OCI-LY1 (cell line): ENCODE measurements at regions not wholly inside any gene's neighbourhood (a gene's known extent, or its start where the extent isn't known, plus 50 kb on each side); places are given as distances from the start of the nearest gene placed in this dataset.
"Not testable (repeated sequence)": the region's sequence is repeated elsewhere in the genome, so short reads cannot be mapped to it uniquely, and the experiment has no call there.

Source experiments
- H2AFZ ChIP-seq: fragments of 200-600 bp; sonication (generic), shearing (Covaris generic); 2 replicates; pipeline ENCODE4 v1.6.0; 2014; ENCODE audit warnings: antibody characterized with exemption, mild to moderate bottlenecking, low read length
- H3F3A ChIP-seq: fragments of 200-600 bp; sonication (generic), shearing (Covaris generic); 2 replicates; pipeline ENCODE4 v1.6.0; 2014; ENCODE audit warnings: mild to moderate bottlenecking, antibody characterized with exemption, low read length, moderate library complexity; ENCODE audit not compliant: insufficient read depth
- H3K27ac ChIP-seq: fragments of 200-600 bp; sonication (generic); 2 replicates; pipeline ENCODE4 v1.5.1; 2014; ENCODE audit warnings: low read length, mixed run types, mild to moderate bottlenecking, low read depth; ENCODE audit not compliant: poor library complexity, severe bottlenecking
- H3K27me3 ChIP-seq: fragments of 200-600 bp; sonication (generic); 2 replicates; pipeline ENCODE4 v1.6.0; 2014; ENCODE audit warnings: antibody characterized with exemption, mild to moderate bottlenecking, low read length, moderate library complexity; ENCODE audit not compliant: insufficient read depth
- H3K36me3 ChIP-seq: fragments of 200-600 bp; sonication (generic); 2 replicates; pipeline ENCODE4 v1.6.1; 2014; ENCODE audit warnings: mild to moderate bottlenecking, antibody characterized with exemption, low read length, moderate library complexity, mixed read lengths; ENCODE audit not compliant: insufficient read depth
- H3K4me1 ChIP-seq: fragments of 200-600 bp; sonication (generic); 2 replicates; pipeline ENCODE4 v1.5.1; 2014; ENCODE audit warnings: mild to moderate bottlenecking, low read length, moderate library complexity; ENCODE audit not compliant: insufficient read depth, severe bottlenecking
- H3K4me2 ChIP-seq: fragments of 200-600 bp; sonication (generic), shearing (Covaris generic); 2 replicates; pipeline ENCODE4 v1.6.1; 2014; ENCODE audit warnings: low read length
- H3K4me3 ChIP-seq: fragments of 200-600 bp; sonication (generic); 2 replicates; pipeline ENCODE4 v1.5.1; 2014; ENCODE audit warnings: low read length, low read depth, mild to moderate bottlenecking, mixed read lengths; ENCODE audit not compliant: poor library complexity, severe bottlenecking
- H3K79me2 ChIP-seq: fragments of 200-600 bp; shearing (Covaris generic); 2 replicates; pipeline ENCODE4 v1.6.1; 2016; ENCODE audit warnings: mixed run types, low read length, mixed read lengths; ENCODE audit not compliant: insufficient read depth
- H3K9ac ChIP-seq: fragments of 200-600 bp; sonication (generic), shearing (Covaris generic); 2 replicates; pipeline ENCODE4 v1.6.1; 2014; ENCODE audit warnings: mild to moderate bottlenecking, low read length, mixed read lengths
- H3K9me2 ChIP-seq: fragments of 200-600 bp; sonication (generic), shearing (Covaris generic); 2 replicates; pipeline ENCODE4 v1.6.1; 2014; ENCODE audit warnings: low read depth, mild to moderate bottlenecking, low read length, mixed read lengths
- H3K9me3 ChIP-seq: fragments of 200-600 bp; shearing (Covaris generic); 2 replicates; pipeline ENCODE4 v1.6.1; 2014; ENCODE audit warnings: low read length, mixed read lengths
- H4K20me1 ChIP-seq: fragments of 200-600 bp; sonication (generic), shearing (Covaris generic); 2 replicates; pipeline ENCODE4 v1.6.0; 2016; ENCODE audit warnings: mild to moderate bottlenecking, low read length; ENCODE audit not compliant: insufficient read depth
- EZH2 ChIP-seq: fragments of 200-600 bp; sonication (generic), shearing (Covaris generic); IDR thresholded peaks from 2 replicates; pipeline ENCODE4 v1.8.0; 2017; ENCODE audit warnings: borderline replicate concordance, mixed run types, mild to moderate bottlenecking, antibody characterized with exemption, low read length, moderate library complexity, mixed read lengths
- TF ChIP-seq, protein P1 (sequence below): fragments of 200-600 bp; sonication (generic), shearing (Covaris generic); IDR thresholded peaks from 2 replicates; pipeline ENCODE4 v1.5.1; 2017; ENCODE audit warnings: mild to moderate bottlenecking, antibody characterized with exemption, low read length, moderate library complexity, mixed read lengths

DNA sequence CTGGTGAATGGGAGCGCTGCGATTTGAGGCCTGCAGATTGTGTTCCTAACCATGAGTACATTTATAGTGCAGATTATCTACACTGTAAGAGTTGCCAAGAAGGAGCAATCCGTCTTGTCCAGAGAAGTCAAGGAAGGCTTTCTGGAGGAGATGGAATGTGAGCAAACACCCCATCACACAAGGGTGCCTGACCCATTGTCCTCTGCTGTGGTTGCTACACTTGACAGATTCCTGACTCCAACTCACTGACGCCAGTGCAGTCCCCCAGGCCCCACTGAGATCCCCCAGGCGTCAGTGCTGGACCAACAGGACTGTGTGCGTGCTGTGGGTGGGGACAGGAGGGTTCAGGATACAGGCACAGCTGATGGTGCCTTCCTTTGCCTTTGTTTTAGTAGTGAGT is 135.9 kb upstream of the TPM1 start:
- no peak overlapping the region for H2AFZ ChIP-seq
- no peaks in the 10 kb centered on the region for H3K4me1 ChIP-seq
- H3F3A ChIP-seq, result no peaks in the 10 kb centered on the region
- no peaks in the 10 kb centered on the region for H3K9me2 ChIP-seq
- no peaks in the 10 kb centered on the region for H4K20me1 ChIP-seq
- H3K4me3 ChIP-seq, result no peak overlapping the region
- H3K4me2 ChIP-seq, result no peak overlapping the region
- H3K27ac ChIP-seq, result no peak overlapping the region
- no peaks in the 10 kb centered on the region for H3K36me3 ChIP-seq
- H3K27me3 ChIP-seq, result peaks cover 5% of the 10 kb centered on the region; the same call in 1 of the 2 replicates
- no peak for TF ChIP-seq EZH2
- TF ChIP-seq, protein P1, sequence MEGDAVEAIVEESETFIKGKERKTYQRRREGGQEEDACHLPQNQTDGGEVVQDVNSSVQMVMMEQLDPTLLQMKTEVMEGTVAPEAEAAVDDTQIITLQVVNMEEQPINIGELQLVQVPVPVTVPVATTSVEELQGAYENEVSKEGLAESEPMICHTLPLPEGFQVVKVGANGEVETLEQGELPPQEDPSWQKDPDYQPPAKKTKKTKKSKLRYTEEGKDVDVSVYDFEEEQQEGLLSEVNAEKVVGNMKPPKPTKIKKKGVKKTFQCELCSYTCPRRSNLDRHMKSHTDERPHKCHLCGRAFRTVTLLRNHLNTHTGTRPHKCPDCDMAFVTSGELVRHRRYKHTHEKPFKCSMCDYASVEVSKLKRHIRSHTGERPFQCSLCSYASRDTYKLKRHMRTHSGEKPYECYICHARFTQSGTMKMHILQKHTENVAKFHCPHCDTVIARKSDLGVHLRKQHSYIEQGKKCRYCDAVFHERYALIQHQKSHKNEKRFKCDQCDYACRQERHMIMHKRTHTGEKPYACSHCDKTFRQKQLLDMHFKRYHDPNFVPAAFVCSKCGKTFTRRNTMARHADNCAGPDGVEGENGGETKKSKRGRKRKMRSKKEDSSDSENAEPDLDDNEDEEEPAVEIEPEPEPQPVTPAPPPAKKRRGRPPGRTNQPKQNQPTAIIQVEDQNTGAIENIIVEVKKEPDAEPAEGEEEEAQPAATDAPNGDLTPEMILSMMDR, result no peak
- no peaks in the 10 kb centered on the region for H3K9me3 ChIP-seq
- no peak overlapping the region for H3K9ac ChIP-seq
- no peaks in the 10 kb centered on the region for H3K79me2 ChIP-seq

DNA sequence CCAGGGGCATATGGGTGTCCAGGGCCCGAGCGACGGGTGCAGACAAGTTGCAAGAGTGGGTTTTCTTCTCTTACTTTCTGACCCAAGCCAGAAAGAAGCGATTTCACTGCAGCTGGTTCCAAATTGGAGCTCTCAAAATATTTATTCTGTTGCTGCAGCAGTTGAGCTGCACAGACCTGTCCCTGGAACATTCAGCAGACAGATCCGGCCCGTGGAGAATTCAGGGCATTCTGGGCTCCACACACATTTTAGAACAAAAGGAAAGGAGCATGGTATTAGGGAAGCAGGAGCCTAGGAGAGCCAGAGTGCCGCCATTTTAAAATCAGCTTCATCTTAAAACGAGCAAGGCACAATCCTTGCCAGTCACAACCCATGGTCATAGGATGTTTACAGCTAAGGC is 135.3 kb upstream of the TPM1 start:
- Histone ChIP-seq H2AFZ (no peak overlapping the region), H3K4me3 (no peak overlapping the region), H3K9ac (no peak overlapping the region), H3K9me2 (no peaks in the 10 kb centered on the region), H3K4me1 (no peaks in the 10 kb centered on the region), H3K27ac (no peak overlapping the region), H3F3A (no peaks in the 10 kb centered on the region), H3K9me3 (no peaks in the 10 kb centered on the region), H4K20me1 (no peaks in the 10 kb centered on the region), H3K4me2 (no peak overlapping the region), H3K79me2 (no peaks in the 10 kb centered on the region), H3K27me3 (peaks cover 5% of the 10 kb centered on the region; the same call in 1 of the 2 replicates), H3K36me3 (no peaks in the 10 kb centered on the region)
- TF ChIP-seq EZH2, result no peak
- TF ChIP-seq, protein P1, result no peak

DNA sequence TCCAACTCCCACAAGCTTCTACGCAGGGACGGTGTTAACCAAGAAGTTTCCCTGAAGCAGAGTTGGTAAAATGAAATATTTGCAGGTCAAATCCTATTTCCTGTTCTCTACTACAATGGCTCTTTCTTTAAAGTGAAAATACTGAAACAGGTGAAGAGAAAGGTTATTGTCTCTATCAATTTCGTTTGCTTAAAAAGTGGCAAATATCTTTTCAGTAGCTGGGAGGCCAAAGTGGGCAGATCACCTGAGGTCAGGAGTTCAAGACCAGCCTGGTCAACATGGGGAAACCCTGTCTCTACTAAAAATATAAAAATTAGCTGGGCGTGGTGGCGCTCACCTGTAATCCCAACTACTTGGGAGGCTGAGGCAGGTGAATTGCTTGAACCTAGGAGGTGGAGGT is 134.2 kb upstream of the TPM1 start:
- H3K4me1 ChIP-seq, H3K27ac ChIP-seq, H3K79me2 ChIP-seq, H3K9ac ChIP-seq, H3K36me3 ChIP-seq, H3K4me2 ChIP-seq, H3K27me3 ChIP-seq, H3K9me2 ChIP-seq, H2AFZ ChIP-seq, H3K9me3 ChIP-seq, H3K4me3 ChIP-seq, H4K20me1 ChIP-seq, H3F3A ChIP-seq: not testable (repeated sequence)

DNA sequence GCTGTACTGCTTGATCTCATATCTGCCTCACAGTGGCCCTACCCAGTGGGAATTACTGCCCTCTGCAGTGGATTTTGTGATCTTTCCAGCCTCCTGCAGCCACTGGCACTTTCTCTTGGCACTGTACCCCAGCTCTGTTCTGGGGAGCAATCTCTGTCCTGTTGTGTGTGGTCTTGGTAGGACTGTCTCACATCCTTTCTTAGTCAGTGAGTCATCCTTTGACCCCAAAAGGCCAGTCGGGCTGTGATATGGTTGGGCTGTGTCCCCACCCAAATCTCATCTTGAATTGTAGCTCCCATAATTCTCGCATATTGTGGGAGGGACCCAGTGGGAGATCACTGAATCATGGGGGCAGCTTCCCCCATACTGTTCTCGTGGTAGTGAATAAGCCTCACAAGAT is 133.3 kb upstream of the TPM1 start:
- Histone ChIP-seq H3K9me2 (no peaks in the 10 kb centered on the region), H3K9ac (no peak overlapping the region), H2AFZ (no peak overlapping the region), H3K36me3 (no peaks in the 10 kb centered on the region), H3F3A (no peaks in the 10 kb centered on the region), H3K79me2 (no peaks in the 10 kb centered on the region), H3K27me3 (peaks cover 5% of the 10 kb centered on the region; the same call in 1 of the 2 replicates), H3K9me3 (no peaks in the 10 kb centered on the region), H3K4me3 (no peak overlapping the region), H4K20me1 (no peaks in the 10 kb centered on the region), H3K4me2 (no peak overlapping the region), H3K27ac (no peak overlapping the region), H3K4me1 (no peaks in the 10 kb centered on the region)
- TF ChIP-seq, protein P1, result no peak
- no peak for TF ChIP-seq EZH2
